C4-2B (cell line): ENCODE measurements at regions not wholly inside any gene's neighbourhood (a gene's known extent, or its start where the extent isn't known, plus 50 kb on each side); places are given as distances from the start of the nearest gene placed in this dataset.

Experiments
- H3K27ac ChIP-seq: fragments of 450-650 bp; 2 replicates; pipeline ENCODE4 v1.5.1; 2017
- ZFX ChIP-seq: fragments of 450-650 bp; IDR thresholded peaks from 2 replicates; pipeline ENCODE4 v1.6.1; 2017
- TF ChIP-seq, protein P1 (sequence below): fragments of 450-650 bp; conservative IDR thresholded peaks from 2 replicates; pipeline ENCODE4 v1.5.1; 2017; ENCODE audit warnings: mild to moderate bottlenecking

DNA sequence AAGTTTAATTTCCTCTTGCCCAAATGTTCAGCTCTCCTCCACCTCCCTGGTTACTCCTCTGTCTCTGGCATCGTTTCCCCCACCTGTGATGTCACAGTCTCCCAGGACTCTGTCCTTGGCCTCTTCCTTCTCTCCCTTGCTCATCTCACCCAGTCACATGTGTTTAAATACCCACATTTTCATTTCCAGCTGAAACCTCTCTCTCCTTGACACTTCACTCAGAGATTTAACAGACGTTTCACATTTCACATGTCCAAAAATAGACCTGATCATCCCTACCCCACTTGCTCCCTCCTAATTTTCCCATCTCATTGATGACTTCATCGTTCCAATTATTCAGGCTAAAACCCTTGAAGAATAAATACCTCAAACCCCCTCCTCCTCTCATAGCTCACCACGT lies 604.1 kb upstream of the JAG1 start:
- TF ChIP-seq, protein P1, sequence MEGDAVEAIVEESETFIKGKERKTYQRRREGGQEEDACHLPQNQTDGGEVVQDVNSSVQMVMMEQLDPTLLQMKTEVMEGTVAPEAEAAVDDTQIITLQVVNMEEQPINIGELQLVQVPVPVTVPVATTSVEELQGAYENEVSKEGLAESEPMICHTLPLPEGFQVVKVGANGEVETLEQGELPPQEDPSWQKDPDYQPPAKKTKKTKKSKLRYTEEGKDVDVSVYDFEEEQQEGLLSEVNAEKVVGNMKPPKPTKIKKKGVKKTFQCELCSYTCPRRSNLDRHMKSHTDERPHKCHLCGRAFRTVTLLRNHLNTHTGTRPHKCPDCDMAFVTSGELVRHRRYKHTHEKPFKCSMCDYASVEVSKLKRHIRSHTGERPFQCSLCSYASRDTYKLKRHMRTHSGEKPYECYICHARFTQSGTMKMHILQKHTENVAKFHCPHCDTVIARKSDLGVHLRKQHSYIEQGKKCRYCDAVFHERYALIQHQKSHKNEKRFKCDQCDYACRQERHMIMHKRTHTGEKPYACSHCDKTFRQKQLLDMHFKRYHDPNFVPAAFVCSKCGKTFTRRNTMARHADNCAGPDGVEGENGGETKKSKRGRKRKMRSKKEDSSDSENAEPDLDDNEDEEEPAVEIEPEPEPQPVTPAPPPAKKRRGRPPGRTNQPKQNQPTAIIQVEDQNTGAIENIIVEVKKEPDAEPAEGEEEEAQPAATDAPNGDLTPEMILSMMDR: no peak
- no peak for TF ChIP-seq ZFX
- no peak overlapping the region for H3K27ac ChIP-seq

DNA sequence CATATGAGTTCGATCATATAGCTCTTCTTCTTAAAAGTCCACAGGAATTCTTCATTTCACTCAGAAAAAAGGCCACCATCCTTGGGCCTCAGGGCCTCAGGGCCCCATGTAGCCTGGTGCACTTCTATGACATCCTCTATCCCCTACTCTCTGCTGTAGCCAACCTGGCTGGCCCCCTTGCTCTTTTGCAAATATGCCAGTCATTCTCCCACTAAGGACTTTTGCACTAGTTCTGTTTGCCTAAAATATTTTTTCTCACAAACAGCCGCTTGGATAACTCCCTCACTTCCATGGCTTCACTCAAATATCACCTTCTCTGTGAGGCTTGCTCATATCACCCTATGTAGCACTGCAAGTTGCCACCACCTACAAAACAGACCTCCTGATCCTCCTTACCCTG lies 604.7 kb upstream of the JAG1 start:
- no peak for TF ChIP-seq ZFX
- TF ChIP-seq, protein P1: no peak

DNA sequence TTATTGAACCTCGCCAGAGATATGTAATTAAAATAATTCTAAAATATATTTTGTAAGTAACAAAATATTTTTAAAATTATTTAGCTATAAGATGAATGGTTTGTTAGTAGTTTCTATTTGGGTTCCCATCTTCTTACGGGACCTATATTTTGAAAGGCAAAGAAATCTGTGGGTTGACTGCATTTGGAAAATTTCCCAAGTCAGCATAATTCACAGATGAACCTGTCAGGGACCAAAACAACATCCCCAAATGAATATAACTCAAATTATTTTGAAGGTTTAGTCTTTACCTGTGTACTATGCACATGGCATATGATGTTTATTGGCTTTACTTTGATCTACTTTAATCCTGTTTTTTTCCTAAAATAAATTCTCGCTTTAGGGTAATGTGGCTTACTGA lies 607.4 kb upstream of the JAG1 start:
- H3K27ac ChIP-seq: no peak overlapping the region
- no peak for TF ChIP-seq ZFX
- TF ChIP-seq, protein P1: no peak

More for the DNA sequence above, 604.7 kb upstream of the JAG1 start:
- no peak overlapping the region for H3K27ac ChIP-seq

DNA sequence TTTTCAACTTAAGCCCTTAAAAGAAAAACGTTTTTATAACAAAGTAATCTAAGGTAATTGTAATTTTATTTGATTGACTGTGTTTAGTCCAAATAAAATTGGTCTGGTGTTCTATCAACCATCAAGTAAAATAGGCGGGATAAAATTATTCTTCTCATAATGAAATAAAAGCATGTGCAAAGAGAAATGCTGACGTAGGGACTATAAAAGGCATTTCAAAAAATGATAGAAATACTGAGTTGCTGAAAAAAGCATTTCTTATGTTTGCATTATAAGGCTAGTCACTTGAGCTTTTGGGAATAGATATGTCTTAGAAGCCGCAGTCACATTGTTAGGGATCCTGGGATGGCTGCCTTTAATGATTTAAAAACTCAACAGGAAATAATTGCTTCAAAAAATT lies 608.0 kb upstream of the JAG1 start:
- TF ChIP-seq, protein P1: no peak
- no peak for TF ChIP-seq ZFX
- no peak overlapping the region for H3K27ac ChIP-seq

DNA sequence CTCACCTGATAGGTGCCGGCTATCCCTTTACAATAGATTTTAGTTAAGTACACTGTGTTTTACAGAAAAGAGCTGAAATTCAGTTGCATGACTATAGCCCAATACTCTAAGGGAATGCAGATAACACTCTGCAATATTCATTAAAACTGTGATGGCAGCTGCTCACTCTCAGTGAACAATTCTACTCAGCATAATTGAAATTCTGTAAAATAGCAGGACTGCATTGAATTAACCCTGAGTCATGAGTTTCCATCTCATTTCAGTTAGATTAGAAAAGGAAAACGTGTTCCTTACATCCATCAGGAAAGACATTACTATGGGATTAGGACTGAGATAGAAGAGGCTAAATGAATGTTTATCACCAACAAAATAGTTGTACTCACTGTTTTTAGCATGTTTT lies 613.3 kb upstream of the JAG1 start:
- TF ChIP-seq, protein P1: no peak
- no peak for TF ChIP-seq ZFX

DNA sequence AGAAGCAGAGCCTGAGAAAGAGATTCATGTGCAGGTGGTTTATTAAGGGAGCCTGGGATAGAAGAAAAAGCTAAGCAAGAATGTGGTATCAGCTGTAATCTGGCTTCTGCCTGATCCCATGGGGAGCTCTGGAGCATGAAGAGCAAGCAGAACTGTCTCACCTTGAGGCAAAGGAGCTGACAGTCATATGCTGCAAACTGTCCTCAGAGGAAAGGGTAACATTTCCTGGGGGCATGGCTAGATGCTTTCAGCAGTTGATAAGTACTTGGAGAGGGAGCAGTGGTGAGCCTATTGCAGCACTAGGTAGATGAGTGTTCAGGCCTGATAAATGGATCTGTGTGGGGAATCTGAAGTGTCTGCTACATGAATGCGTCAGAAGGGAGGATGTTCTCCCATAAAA lies 621.5 kb upstream of the BTBD3 start:
- no peak for TF ChIP-seq ZFX

More for the DNA sequence above, 613.3 kb upstream of the JAG1 start:
- no peak overlapping the region for H3K27ac ChIP-seq

DNA sequence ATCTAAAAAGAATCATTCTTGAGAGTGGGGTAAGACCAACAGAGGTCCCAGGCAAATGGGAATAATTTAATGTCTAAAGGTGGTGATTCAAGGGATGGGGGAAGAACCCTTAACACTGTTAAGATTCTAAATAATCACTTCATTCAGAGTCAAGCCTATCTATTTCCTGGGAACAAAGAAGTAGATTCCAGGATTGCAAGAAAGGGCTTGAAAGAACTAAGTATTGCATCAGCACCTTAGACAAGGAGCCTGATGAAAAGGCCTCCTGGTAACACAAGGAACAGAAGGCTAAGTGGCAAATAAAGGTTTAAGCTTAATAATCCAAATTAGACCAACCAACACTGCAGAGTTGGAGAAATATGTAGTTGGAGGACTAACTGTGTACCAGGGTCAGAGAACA lies 620.7 kb upstream of the BTBD3 start:
- TF ChIP-seq, protein P1: no peak
- no peak for TF ChIP-seq ZFX
- H3K27ac ChIP-seq: no peak overlapping the region

More for the DNA sequence above, 621.5 kb upstream of the BTBD3 start:
- H3K27ac ChIP-seq: no peak overlapping the region

DNA sequence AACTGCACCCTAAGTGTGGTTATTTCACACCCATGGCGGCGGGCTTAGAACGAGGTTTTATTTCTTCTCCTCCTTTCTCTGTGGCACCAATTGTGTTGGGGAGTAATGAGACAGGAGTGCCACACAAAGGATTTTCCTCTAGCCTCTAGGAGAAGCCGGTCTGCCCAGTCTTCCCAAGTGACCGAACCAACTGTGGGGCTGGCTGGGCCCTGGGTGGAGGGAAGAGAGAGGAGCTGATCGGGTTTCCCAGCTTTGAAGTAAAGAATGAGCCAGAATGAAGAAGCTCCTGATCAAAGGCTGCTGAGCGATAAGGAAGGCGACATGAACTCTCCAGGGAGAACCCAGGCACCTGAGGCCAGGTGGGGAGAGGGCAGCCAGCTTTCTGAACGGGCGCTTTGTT lies 616.0 kb upstream of the BTBD3 start:
- no peak overlapping the region for H3K27ac ChIP-seq
- TF ChIP-seq ZFX: no peak
- TF ChIP-seq, protein P1: no peak
